Fibroblast of skin of right biceps (primary cell): ENCODE measurements at regions not wholly inside any gene's neighbourhood (a gene's known extent, or its start where the extent isn't known, plus 50 kb on each side); places are given as distances from the start of the nearest gene placed in this dataset.
"Not testable (repeated sequence)": the region's sequence is repeated elsewhere in the genome, so short reads cannot be mapped to it uniquely, and the experiment has no call there.

Experiments used
- DNase-seq: peaks from one replicate; pipeline ENCODE4 v3.0.0-alpha.2; 2013

GRCh38 chr21:35274923-35275322 lies 225.8 kb upstream of the RUNX1 start:
- DNase-seq, result no peak

DNA sequence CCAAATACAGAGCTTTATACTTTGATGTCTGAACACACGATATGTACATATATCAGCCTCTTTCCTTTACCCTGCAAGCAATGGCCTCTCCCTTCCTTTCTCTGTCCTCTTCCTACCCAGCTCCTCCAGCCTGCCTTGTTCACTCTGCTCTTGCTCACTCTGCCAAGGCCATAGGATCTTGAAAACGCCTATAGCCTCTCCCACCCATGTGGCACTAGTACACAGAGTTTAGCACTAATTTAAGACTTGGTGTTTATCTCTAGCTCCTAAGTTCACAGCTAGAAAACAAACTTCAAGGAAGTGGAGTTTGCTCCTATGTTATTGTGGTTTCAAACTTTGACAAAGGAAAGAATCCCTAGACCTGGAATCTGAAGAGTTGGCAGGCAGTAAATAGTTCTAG lies 225.0 kb upstream of the RUNX1 start:
- no peak for DNase-seq

DNA sequence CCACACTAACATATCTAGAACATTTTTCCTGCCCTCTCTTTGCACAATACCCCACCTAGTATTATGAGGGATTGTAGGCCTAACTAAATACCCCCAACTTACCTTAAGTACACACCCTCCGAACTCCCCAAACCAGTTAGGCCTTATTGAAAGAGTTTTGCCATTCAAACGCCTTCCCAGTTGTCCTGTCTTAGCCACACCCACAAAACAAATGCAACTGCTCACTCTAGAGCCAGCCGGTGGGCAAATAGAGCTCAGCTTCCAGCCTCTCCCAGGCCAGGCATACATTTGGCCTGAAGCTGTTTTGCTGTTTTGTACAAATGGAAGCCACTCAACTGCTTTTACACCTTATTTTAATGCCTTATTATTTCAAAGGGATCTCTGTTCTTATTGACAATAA lies 224.2 kb upstream of the RUNX1 start:
- DNase-seq, result no peak

GRCh38 chr21:35271344-35272118 lies 222.4 kb upstream of the RUNX1 start:
- not testable (repeated sequence) for DNase-seq

DNA sequence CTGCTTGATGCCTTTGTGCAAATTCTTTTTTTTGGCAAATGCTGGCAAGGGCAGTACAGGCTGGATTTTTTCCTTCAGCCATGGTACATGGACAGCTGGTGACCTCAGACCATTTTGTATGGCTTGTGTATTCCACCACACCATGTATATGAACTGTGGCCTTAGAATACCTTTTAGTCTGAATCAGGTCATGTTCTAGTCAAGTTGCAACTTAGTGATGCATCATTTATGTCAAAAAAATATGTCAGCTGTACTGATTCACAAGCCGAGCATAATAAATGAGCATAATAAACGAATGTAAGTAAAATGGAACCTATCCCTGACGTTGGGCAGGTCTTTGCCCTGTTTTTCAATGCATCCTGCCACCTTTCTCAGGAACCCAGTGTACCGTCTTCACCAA lies 219.7 kb upstream of the RUNX1 start:
- DNase-seq, result no peak

- no peak for DNase-seq
Measured at GRCh38 chr21:35268261-35268660, 219.2 kb upstream of the RUNX1 start.

DNA sequence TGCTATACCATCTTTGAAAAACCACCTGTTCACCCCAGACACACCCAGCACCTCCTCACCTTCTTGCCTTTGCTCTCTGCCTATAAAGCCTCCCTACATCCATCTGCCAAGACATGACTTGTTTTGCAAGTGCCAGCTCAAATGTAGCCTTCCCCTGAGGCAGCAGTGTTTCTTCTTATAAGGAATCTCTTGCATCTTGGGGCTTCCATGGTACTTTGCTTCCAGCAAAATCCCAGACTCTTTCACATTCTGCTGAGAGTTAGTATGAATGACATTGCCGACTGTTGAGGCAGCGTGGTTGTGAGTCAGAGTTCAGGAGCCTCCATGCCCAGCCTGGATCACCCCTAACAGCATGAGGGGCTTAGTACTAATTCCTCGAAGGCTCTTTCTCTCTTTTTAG lies 217.4 kb upstream of the RUNX1 start:
- peak; percentile 18 for DNase-seq

GRCh38 chr21:35265170-35265877 lies 216.2 kb upstream of the RUNX1 start:
- peak; percentile 72 for DNase-seq

GRCh38 chr21:35259457-35259856 lies 210.4 kb upstream of the RUNX1 start:
- DNase-seq, result no peak

DNA sequence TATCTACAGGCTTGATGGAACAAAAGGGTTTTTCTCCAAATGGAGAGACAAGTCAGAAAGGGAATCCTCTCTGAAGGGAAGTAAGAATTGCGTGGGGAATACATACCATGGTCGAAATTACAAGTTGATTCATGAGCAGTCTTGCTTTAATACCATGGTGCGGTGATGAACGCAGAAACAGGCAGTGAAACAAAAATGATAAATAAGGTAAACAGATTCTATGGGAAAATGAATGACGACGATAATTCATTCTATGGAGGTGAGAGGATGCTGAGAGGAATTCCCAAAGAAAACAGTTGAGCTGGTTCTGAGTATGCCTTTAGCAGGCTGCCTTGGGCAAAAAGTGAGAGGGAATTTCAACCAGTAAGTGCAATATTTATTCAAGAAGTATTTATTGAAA lies 209.4 kb upstream of the RUNX1 start:
- no peak for DNase-seq

GRCh38 chr21:35257413-35257812 lies 208.3 kb upstream of the RUNX1 start:
- DNase-seq, result peak; percentile 96

DNA sequence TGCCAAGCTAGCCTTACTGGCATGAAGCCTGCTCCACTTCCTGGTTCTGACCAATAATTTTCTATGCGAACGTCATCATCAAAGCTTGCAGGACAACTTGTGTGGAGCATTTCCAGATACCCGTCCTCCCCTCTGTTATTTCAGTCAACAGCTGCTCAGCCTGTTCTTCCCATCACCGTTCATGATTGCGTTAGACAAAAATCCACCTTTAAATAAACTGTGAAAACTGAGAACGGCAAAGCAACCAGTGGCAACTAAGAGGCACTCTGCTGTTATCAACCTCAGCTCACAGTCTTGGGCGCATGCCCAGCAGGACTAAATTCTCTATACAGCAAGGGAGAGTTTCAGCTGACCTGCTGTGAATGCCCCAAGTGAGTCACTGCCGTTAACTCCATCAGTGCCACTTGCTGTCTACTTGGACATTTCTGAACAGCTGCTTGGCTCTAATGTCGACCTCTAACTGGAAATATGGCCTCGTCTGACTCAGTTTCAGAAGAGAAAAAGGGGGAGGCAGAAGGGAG lies 207.4 kb upstream of the RUNX1 start:
- DNase-seq, result peak; percentile 98

DNA sequence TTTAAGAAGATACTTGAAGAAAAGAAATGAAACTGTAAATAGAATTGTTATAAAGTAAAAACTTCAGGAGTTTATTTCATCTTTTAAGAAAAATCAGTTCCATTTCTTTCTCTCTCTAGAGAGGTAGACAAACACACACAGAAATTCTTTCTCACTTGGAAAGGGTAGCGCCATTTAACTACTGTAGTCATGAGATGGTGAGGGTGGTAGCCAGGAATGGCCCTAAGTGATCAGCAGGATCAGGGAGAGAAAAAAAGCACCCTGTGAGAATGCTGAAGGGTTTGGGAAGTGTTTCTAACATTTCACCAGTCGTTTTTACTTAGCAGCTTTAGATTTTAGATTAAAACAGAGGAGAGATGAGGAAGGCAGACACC lies 205.7 kb upstream of the RUNX1 start:
- no peak for DNase-seq

- peak; percentile 93 for DNase-seq
Measured at GRCh38 chr21:35254006-35254764, 205.1 kb upstream of the RUNX1 start.

GRCh38 chr21:35252831-35253230 lies 203.7 kb upstream of the RUNX1 start:
- peak; percentile 81 for DNase-seq

DNA sequence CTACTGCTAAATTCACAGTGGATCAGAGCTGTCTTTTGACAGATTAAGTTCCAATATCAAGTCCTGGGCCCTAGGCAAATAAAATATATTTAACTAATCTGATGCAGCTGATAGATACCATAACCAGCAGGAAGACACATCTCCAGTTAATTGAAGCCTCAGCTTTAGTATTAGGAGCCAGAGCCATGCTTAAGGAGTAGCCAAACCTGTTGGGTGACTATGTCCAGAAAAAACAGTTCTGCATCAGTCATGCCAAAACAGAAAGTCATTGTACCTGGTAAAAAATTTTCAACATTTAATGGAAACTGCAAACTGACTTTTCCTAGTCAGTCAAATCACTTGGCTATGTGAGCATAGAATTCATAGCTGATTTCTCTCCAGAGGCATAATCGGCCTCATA lies 200.5 kb upstream of the RUNX1 start:
- no peak for DNase-seq

DNA sequence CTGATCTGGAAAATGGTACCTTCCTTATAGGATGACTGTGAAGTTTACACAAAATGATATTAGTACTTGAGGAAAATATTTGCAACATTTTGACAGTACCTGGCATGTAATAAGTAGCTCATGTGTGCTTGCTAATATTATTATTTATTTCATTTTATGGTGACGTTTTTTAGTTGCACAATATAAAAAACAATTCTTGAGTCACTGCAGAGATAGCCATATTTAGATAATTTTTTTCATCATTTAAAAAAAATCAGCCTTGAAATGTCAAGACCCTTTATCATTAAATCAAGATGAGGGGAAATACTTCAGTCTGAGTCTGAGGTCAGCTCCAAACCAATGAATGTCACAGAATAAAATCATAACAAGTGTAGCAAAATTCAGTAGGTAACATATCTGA lies 196.8 kb upstream of the RUNX1 start:
- no peak for DNase-seq

DNA sequence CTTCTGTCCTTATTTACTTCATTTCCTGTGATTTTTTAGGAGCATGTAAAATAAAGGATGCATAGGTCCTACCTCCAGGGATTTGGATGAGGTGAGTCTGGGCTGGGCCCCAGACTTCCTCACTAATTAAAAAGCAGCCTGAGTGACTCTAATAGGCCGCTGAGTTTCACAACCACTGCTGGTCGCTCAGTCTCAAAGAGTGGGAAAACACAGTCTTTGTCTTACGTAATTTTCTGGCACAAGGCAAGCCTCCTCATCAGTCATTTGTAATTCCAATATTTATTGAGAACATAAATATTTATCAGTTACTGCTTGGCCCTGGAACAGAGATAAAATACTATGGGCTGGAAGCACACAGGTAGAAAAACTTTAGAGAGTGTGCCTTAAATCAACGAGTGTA lies 195.4 kb upstream of the RUNX1 start:
- DNase-seq, result no peak

- DNase-seq, result no peak
Measured at GRCh38 chr21:35243171-35243570, 194.1 kb upstream of the RUNX1 start.

GRCh38 chr21:35239811-35240219 lies 190.7 kb upstream of the RUNX1 start:
- peak; percentile 22 for DNase-seq

DNA sequence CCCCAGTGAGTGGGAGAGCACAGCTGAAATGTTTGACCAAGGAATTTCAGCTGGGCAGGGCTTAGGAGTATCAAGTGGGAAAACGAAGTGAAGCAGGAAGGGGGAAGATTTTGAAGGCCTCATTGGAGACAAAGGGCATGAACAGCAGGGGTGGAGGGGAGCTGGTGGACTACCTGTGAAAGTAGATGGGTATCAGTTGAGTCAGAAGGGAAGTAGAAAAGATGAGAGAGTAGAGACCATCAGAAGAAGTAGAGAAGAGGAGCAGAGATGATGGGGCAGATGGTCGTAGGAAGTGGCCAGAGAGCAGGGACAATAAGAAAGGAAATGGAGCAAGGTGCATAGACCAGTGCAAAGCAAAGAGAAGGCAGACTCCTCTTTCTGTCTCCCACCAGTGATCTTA lies 189.0 kb upstream of the RUNX1 start:
- no peak for DNase-seq

DNA sequence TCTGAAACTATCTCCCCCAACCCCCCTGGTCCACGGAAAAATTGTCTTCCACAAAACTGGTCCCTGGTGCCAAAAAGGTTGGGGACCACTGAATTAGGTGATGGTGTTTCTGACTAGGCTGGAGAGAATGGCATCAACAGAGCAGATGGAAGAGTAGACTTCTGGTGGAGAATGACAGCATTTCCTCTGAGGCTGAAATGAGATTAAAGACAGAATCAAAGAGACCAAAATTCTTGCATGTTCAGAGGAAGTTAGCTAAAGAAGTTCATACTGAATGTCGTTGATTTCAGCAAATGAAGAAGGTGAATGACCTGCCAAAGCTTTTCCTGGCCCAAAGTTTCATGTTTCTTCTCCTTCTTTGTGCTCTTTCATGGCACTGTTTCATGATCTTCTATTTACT lies 188.2 kb upstream of the RUNX1 start:
- DNase-seq, result no peak

DNA sequence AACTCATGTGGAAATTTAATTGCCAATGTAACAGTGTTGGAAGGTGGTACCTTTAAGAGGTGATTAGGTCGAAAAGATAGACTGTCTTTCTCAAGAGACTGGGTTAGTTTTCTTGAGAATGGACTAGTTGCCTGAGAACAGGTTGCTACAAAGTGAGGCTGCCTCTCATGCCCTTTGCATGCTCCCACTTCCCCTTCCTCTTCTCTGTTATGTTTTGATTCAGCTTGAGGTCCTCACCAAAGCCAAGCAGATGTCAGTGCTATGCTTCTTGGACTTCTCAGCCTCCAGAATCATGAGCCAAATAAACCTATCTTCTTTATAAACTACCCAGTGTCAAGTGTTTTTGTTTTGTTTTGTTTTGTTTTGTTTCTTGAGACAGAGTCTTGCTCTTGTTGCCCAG lies 187.0 kb upstream of the RUNX1 start:
- no peak for DNase-seq

DNA sequence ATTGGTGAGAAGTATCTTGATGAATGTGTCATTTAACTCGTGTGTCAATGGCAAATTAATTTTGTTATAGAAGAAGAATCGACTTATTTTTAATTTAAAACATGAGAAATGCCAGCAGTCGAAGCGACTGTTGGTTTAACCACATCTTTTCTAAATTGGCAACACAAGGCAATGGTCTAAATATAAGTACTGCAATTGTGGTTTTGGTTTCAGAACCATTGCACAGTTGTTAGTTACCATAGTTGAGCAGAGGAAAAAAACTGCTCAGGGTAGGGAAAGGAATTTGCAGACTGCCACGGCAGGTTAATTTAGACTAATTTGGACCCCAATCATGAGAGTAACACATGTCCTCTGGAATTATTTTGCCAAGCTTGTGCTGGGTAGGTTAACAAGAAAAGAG lies 185.6 kb upstream of the RUNX1 start:
- peak; percentile 34 for DNase-seq
